Tibial nerve (tissue), 4 donors: ENCODE measurements at regions not wholly inside any gene's neighbourhood (a gene's known extent, or its start where the extent isn't known, plus 50 kb on each side); places are given as distances from the start of the nearest gene placed in this dataset.

ENCODE experiments used
- EP300 ChIP-seq, 2 donors: sonication (generic); formaldehyde crosslinking; IDR thresholded peaks; one replicate each; pipeline ENCODE4 v1.6.1; 2017; ENCODE audit warnings: antibody characterized with exemption in 2 of 2, mild to moderate bottlenecking in 1 of 2
- POLR2A ChIP-seq, 2 donors: fragments of 450-650 bp; IDR thresholded peaks; one replicate each; pipeline ENCODE4 v1.6.1; 2017; ENCODE audit warnings: antibody characterized with exemption in 2 of 2, mild to moderate bottlenecking in 2 of 2, moderate library complexity in 2 of 2
- TF ChIP-seq, protein P1 (sequence below), 5 experiments: fragments of 200-600 bp in 3 of 5; fragments of 450-650 bp in 2 of 5; sonication (generic) in 3 of 5; IDR thresholded peaks; one replicate each; pipeline ENCODE4 v1.5.1; 2016 to 2019; ENCODE audit warnings: antibody characterized with exemption in 5 of 5, mild to moderate bottlenecking in 3 of 5, moderate library complexity in 2 of 5

DNA sequence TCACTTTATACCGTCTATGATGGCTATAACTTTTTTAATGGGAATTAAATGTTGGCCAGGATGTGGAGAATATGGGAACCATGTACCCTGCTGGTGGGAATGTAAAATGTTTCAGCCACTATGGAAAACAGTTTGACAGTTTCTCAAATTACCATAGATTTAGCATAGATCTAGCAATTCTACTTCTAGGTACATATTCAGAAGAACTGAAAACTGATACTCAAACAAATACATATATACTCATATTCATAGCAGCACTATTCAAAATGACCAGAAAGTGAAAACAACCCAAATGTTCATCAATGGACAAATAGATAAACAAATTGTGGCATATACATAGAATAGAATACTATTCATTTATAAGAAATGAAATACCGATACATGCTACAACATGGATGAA is 539.4 kb downstream of the IGSF11 start:
- TF ChIP-seq, protein P1, sequence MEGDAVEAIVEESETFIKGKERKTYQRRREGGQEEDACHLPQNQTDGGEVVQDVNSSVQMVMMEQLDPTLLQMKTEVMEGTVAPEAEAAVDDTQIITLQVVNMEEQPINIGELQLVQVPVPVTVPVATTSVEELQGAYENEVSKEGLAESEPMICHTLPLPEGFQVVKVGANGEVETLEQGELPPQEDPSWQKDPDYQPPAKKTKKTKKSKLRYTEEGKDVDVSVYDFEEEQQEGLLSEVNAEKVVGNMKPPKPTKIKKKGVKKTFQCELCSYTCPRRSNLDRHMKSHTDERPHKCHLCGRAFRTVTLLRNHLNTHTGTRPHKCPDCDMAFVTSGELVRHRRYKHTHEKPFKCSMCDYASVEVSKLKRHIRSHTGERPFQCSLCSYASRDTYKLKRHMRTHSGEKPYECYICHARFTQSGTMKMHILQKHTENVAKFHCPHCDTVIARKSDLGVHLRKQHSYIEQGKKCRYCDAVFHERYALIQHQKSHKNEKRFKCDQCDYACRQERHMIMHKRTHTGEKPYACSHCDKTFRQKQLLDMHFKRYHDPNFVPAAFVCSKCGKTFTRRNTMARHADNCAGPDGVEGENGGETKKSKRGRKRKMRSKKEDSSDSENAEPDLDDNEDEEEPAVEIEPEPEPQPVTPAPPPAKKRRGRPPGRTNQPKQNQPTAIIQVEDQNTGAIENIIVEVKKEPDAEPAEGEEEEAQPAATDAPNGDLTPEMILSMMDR (IDR thresholded peaks at IDR 0.05): no peak
- TF ChIP-seq POLR2A (IDR thresholded peaks at IDR 0.05) (no peak), EP300 (IDR thresholded peaks at IDR 0.05) (no peak)
